ENCODE measurements at regions not wholly inside any gene's neighbourhood (a gene's known extent, or its start where the extent isn't known, plus 50 kb on each side); places are given as distances from the start of the nearest gene placed in this dataset.

GRCh38 chr14:31943217-31943799 is 133.8 kb upstream of the ARHGAP5 start:
- in situ Hi-C loops (cut with HindIII; ENCODE audit: low sequenced_read_pairs), result no loop called here

DNA sequence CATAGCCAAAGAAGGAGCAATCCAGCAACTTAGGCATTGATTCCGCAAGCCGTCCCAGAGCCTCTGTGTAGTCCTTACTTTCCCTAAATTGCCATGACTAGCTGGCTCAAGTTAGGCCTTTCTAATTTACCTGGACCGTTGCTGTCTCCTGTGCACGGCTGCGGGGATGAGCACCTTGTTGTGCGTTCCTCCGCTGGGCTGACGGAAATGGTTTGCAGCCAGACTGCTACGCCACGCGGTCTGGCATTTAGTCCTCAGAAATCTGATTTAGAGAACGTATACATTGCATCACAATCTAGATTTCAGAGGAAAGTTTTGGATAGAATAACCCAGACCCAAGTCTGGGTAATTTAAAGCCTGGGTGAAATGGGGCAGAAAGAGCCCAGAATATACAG is 133.2 kb upstream of the ARHGAP5 start:
- in situ Hi-C loops (cut with HindIII; ENCODE audit: low sequenced_read_pairs), result no loop called here

DNA sequence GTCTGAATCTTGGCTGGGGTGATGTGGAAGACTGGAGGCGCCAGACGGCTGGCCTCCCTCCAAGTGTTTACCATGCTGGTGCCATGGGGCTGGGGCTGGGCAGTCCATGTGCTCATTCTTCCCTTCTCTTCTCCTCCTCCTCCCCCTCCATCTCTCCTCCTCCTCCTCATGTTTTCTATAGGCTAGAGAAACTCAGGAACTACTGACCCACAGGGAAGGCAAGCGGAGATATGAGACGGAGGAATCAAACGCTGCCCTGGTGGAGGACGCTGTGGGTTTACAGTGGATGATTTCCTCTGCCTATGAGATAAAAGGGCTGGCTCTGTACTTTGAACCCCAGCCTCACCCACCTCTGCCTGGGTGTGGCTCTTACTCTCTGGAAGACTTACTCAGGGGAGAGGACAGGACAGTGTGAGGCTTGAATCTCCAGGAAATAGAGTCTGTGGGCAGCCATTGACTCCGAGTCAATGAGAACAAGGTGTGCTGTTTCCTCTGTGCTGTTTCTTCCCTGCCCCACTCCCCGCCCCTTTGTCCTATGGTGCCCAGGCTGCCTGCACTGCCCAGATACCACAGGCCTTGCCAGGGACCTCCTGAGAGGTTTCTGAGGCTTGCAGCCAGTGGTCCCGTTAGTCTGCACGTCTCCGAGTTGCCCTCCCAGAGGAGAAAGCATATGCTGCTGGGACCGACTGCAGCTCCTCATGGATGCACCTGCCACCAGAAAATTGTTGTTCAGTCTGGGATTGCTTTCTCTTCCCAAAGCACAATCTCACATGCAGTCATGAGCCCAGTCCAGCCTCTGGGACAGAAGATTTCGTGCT is 132.6 kb upstream of the ARHGAP5 start:
- in situ Hi-C loops (cut with HindIII; ENCODE audit: low sequenced_read_pairs), result no loop called here

DNA sequence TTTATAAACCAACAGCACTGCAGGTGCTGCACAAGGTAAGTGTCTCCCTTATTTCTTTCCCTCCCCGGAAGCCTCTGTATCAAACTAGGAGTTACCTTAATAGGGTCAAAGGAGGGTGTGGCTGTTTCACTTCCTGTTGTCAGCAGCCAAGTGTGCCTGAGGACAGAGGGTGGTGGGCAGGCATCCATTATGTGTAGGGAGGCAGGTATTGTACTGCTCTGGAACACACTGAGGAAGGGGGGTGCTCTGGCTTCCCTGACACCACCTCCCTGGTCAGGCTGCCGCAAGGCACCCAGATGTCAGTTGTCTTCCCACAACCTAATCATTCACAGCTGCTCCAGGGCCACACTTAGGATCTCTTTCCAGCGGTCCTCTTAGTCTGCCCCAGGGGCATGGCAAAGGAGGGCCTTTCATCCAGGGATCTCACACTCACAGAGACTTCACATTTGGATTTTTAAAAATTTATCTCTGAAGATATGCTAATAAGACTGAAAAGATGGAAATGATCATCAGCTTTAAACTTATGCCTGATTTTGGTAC is 132.0 kb upstream of the ARHGAP5 start:
- in situ Hi-C loops (cut with HindIII; ENCODE audit: low sequenced_read_pairs), result no loop called here

- in situ Hi-C loops (cut with HindIII; ENCODE audit: low sequenced_read_pairs), result no loop called here
Observed at GRCh38 chr14:31945701-31946100, 131.4 kb upstream of the ARHGAP5 start.

DNA sequence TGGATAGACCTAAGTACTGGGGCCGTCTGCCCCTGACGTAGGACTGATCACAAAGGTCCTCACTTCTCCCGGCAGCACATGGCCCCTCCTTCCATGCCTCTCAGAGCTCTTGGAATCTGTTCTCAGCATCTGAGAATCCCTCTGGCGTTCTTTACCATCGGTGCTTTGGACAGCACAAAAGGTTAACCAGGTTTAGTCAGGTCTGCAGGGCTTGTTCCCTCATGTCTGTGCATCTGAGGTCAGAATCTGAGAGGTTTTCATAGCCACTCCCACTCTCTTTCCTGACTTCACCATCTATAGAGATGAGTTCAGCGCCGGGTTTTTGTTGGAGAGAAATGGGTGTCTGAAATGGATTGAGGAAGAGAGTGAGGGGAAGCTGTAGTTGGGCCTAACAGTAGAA is 130.0 kb upstream of the ARHGAP5 start:
- in situ Hi-C loops (cut with HindIII; ENCODE audit: low sequenced_read_pairs), result no loop called here

- in situ Hi-C loops (cut with HindIII; ENCODE audit: low sequenced_read_pairs), result no loop called here
Observed at GRCh38 chr14:31947680-31948595, 129.2 kb upstream of the ARHGAP5 start.

DNA sequence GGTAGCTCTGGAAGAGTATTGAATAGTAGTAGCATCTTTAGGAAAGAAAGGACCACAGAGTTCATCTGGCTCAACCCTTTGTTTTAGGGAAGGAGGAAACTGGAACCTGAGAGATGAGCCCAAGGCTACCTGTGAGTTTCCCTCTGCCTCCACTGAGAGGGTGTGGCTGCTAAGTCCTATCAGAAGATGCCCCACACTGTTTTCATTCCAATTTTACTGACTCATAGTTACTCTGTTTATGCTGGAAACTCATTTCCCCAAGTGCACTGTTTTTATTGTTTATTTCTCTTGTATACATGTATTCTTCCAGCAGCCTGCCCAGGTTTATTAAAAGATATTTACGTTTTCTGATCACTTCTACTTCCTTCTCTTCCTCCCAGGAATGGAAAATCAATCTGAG is 127.4 kb upstream of the ARHGAP5 start:
- in situ Hi-C loops (cut with HindIII; ENCODE audit: low sequenced_read_pairs), result loop anchor here (5.0 kb wide), 1 partner anchor 38 kb away; no protein-coding TSS in a partner anchor

DNA sequence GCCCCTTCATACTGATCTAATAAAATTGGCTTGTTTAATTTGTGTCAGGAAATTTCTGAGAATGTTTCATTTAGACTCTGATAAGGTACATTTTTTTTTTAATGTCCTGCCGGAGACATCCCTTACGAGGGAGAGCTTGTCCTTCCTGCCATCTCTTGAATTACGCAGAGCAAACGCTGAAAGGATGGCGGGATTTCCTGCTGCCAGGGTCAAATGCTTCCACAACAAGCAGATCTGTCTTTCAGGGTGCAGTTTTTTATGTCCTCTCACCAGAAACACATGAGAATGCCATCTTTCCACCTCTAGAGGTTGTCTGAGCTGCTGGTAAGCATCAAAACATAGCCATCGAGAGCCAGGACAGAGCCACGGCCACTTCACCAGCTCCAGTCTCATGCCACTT is 126.8 kb upstream of the ARHGAP5 start:
- in situ Hi-C loops (cut with HindIII; ENCODE audit: low sequenced_read_pairs), result loop anchor here (5.0 kb wide), 1 partner anchor 37 kb away; no protein-coding TSS in a partner anchor

DNA sequence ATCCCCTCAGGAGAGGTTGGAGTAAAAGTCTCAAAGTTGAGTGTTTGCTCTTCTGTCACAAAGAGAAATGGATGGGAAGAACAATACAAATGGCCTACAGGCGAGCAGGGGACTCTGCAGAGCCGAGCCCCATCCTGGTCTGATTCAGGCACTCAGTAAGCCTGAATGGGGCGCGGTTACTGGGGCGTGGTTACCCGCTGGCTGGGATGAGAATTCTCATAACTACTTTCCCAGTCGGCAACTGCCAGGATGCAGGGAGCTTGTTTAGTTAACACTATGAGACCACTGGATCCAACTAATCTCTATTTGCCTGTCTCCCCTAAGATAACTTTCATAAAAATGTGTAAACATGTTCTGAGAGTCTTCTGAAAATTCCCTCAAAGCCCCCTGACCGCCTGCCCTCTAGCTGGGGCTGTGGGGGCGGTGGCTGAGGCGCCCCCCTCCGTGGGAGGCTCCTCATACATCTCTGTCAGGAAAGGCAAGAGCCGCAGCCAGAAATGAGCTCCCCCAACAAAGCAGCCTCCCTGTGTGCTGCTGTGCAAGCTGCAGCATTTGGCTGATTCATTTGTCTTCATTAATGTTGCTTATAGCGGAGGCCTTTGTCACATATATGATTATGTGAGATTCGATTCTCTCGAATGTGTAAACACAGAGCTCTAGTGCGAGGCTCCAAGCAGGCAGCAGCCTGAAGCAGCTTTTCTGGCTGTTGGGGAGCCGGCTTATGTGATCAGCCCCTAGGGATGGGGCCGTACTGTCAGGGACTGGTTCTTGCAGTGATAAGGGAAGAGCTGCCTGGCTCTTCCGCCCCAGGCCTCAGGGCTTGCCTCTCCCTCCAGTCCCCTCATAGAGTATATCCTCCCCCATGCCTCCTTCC is 126.1 kb upstream of the ARHGAP5 start:
- in situ Hi-C loops (cut with HindIII; ENCODE audit: low sequenced_read_pairs), result loop anchor here (5.0 kb wide), 1 partner anchor 36 kb away; no protein-coding TSS in a partner anchor

- in situ Hi-C loops (cut with HindIII; ENCODE audit: low sequenced_read_pairs), result loop anchor here (5.0 kb wide), 1 partner anchor 36 kb away; no protein-coding TSS in a partner anchor
Observed at GRCh38 chr14:31951638-31951964, 125.5 kb upstream of the ARHGAP5 start.

DNA sequence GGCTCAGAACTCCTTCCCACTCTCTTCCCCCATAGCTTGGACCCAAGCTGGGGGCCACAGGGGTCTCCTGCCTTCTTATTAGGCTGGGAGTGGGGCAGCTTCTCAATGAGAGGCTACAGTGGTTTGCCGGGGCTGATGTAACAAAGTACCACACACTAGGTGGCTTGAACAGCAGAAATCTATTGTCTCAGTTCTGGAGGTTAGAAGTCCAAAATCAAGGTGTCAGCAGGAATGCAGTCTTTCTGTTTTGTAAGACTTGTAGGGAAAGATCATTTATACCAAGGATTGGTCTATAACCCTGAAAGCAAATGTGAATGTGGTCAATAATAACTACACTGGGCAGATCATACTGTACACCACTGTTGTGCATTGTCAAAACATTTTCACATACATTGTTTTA is 124.5 kb upstream of the ARHGAP5 start:
- in situ Hi-C loops (cut with HindIII; ENCODE audit: low sequenced_read_pairs), result loop anchor here (5.0 kb wide), 1 partner anchor 35 kb away; no protein-coding TSS in a partner anchor

DNA sequence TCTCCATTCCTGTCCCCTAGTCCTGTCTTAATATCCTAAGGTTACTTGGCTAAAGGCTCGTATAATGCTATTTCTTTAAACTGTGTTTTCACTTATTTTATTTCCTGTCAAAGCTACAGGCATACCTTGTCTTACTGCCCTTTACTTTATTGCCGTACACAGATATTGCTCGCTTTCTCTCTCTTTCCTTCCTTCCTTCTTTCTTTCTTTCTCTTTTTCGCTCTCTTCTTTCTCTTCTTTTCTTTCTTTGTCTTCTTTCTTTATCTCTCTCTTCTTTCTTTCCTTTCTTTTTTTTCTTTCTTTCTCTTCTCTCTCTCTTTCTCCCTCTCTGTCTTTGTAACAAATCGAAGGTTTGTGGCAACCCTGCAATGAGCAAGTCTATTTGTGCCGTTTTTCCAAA is 123.9 kb upstream of the ARHGAP5 start:
- in situ Hi-C loops (cut with HindIII; ENCODE audit: low sequenced_read_pairs), result loop anchor here (5.0 kb wide), 1 partner anchor 34 kb away; no protein-coding TSS in a partner anchor

DNA sequence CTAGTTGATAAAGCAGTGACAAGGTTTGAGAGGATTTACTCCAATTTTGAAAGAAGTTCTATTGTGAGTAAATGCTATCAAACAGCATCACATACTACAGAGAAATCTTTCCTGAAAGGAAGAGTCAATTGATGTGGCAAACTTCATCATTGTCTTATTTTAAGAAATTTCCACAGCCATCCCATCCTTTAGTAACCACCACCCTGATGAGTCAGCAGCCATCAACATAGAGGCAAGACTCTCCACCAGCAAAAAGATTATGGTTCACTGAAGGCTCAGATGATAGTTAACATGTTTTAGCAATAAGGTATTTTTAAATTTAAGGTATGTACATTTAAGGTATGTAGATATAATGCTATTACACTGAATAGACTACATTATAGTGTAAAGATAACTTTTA is 122.1 kb upstream of the ARHGAP5 start:
- in situ Hi-C loops (cut with HindIII; ENCODE audit: low sequenced_read_pairs), result loop anchor here (5.0 kb wide), 1 partner anchor 32 kb away; no protein-coding TSS in a partner anchor

GRCh38 chr14:31955936-31956579 is 121.0 kb upstream of the ARHGAP5 start:
- in situ Hi-C loops (cut with HindIII; ENCODE audit: low sequenced_read_pairs), result no loop called here

DNA sequence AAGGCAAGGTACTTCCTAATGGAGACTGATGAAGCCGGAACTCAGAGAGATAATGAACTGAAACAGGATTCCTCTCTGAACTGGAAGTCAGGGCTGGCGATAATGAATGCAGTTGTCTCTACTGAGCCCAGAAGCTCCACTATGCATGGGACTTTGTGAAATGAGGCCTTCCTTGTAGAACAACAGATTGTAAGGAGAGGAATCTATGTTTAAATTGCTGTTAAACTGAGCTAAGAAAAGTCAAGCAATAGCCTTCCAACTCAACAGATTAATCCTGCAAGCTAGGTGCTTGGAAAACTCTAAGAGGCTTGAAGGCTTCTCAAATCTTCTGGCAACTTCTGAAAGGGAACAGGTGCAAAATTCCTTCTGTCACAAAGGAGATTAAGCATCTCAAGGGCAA is 119.5 kb upstream of the ARHGAP5 start:
- in situ Hi-C loops (cut with HindIII; ENCODE audit: low sequenced_read_pairs), result no loop called here

- in situ Hi-C loops (cut with HindIII; ENCODE audit: low sequenced_read_pairs), result no loop called here
Observed at GRCh38 chr14:31960039-31960438, 117.1 kb upstream of the ARHGAP5 start.

DNA sequence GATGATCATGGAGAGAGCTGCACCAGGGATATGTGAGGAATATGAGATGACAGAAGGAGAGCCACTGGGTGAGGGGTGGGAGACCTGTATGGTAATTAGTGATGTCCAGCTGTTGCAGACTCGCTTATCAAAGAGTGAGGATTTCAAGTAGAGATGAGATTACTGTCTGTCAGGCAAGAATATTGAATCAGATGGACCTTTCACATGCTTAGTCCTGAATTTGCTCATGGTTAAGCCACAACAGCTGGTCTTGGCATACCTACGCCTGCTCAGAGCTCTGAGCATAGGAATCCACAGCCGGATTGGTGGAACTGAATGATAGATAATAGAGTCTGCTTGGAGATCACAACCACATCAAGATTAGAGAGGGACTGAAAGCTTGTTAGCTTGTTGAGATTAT is 115.2 kb upstream of the ARHGAP5 start:
- in situ Hi-C loops (cut with HindIII; ENCODE audit: low sequenced_read_pairs), result no loop called here

GRCh38 chr14:31962920-31963319 is 114.2 kb upstream of the ARHGAP5 start:
- in situ Hi-C loops (cut with HindIII; ENCODE audit: low sequenced_read_pairs), result no loop called here
